HG03520 (cell line): ENCODE measurements at regions not wholly inside any gene's neighbourhood (a gene's known extent, or its start where the extent isn't known, plus 50 kb on each side); places are given as distances from the start of the nearest gene placed in this dataset.
"Not testable (repeated sequence)": the region's sequence is repeated elsewhere in the genome, so short reads cannot be mapped to it uniquely, and the experiment has no call there.

ENCODE experiments used
- ATAC-seq: cut with Tn5 transposase; IDR thresholded peaks from one replicate; pipeline ENCODE4 v1.9.1; 2021; ENCODE audit warnings: mild to moderate bottlenecking, moderate library complexity; ENCODE audit not compliant: unreplicated experiment

DNA sequence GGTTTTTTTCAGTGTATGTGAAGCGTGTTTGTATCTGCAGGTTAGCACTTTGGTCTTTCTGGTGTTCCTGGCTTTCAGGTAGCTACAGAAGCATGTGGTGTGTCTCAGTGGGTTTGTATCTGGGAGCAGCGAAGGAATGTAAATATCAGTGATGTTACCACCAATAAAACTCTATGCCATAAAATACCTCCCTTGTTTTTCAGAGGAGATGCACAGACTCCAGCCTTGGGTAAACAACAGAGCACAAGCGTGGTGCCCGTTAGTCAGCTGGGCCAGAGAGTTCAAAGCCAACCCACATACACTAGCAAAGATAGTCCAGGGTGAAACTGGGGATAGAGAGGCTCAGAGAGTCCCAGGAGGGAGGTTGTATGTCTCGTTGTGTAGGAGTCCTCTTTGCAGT lies 393.8 kb downstream of the SMOC2 start:
- no peak for ATAC-seq

DNA sequence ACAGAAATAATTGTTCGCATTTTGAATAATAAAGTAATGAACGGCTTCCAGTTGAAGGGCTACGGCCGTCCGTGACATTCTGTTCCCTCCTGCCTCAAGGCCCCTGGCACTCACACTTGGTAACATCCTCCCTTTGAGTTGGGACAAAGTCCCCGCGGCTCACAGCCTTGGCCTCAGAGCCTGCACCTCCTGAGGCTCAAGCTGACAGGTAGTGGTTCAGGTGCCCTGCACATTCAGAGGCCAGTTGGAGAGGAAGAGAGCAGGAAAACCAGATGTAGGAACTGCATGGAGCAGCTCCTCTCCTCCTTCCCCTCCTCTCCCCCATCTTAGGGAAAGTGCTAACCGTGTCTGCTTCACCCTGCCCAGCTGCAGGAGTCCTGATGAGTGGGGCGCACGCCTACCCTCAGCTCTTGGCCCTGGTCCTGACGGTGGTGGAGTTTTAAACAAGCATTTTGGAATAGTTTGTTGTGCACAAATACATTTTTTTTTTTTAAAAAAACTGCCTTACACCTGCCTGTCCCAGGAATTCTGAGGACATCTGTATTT lies 393.1 kb downstream of the SMOC2 start:
- no peak for ATAC-seq

DNA sequence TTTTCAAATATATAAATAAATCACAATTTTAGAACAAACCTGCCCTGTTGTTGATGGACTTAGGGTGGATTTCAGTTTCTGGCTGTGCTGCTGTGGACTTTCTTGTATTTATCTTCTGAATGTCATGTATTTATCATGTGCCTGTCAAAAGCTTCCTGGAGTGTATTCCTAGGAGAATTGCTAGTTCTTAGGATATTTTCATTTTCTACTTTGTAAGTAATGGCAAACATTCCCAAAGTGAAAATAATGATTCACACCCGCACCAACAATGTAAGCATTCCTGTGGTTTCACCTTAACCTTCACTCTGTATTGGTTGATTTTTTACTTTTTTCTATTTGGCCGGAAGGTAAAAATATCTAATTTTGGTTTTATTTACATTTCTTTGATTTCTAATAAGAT lies 387.8 kb downstream of the SMOC2 start:
- ATAC-seq, result no peak

DNA sequence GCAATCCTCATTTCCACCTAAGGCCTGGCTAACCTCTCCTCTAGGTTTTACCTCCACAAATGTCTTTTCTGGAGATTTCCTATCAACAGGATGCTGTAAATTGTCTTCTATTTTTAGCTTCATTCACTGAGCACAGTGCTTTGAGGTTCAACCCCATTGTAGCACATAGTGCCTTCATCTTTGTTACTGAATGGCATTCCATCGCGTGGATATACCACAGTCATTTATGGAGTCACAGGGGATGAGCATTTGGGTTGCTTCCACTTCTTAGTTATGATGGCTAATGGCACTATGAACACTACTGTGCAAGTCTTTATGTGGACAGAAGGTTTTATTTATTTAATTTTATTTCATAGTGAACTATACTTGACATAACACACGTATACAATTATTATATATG lies 387.1 kb downstream of the SMOC2 start:
- no peak for ATAC-seq

DNA sequence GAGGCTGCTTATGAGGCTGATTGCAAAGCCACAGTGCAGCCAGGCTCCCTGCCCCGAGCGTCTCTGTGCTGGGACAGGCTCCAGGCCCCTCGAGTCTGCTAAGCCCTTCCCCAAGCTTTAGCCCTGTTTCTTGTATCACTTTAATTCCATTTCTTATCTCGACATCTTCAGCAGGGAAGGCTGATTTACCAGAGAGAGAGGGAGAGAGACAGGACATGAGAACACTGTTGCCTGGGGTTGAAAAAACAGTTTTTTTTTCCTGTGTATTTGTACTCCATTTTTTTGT lies 386.5 kb downstream of the SMOC2 start:
- no peak for ATAC-seq

DNA sequence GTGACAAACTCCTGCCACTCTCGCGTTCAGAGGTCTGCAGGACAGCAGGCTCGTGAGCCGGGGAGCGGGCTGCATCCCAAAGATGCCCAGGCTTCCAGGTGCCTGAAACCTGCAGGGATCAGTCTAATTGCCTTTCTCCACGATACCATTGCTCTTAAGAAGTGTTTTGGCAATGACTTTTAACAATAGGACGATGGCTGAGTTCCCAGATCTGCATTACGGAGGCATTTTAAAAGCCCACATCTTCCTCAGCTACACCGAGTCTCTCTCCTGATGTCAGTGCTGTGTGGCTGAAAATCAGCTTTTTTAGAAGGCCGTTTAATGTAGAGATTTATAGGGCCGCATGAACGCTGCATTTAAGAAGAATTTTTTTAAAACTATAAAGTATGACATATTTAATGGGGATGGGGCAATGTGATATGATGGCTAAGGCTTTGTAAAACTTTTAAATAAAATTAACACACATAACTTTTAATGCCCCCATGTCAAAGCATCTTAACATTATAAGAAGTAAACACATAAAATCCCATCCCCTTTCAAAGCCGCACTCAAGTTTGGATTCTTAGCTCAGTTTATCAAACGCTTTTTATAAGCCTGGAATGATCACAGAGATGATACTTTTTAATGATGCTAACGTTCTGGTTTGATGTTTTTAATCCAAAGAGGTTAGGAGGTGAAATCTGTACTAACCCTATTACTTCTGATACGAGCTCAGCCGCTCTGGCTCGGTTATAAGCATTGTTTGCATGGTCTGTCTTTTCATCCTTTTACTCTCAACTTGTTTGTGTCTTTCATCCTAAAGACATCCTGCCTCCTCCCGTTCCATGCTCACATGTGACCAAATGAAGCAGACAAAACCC lies 386.0 kb downstream of the SMOC2 start:
- no peak for ATAC-seq

DNA sequence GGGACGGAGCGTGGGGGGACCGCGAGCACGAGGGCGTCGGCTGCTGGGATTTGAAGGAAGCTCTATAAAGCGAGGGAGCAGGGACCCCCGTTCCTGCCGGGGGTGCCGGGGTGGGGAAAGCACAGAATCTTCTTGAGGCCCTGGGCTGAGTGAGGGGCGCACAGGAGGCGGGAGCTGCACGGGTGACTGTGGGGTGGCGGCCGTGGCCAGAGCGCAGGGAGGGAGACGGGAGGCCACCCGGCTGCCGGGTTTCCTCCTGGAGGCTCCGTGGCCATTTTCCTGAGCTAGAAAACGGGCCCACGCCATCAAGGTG lies 385.1 kb downstream of the SMOC2 start:
- ATAC-seq, result no peak

DNA sequence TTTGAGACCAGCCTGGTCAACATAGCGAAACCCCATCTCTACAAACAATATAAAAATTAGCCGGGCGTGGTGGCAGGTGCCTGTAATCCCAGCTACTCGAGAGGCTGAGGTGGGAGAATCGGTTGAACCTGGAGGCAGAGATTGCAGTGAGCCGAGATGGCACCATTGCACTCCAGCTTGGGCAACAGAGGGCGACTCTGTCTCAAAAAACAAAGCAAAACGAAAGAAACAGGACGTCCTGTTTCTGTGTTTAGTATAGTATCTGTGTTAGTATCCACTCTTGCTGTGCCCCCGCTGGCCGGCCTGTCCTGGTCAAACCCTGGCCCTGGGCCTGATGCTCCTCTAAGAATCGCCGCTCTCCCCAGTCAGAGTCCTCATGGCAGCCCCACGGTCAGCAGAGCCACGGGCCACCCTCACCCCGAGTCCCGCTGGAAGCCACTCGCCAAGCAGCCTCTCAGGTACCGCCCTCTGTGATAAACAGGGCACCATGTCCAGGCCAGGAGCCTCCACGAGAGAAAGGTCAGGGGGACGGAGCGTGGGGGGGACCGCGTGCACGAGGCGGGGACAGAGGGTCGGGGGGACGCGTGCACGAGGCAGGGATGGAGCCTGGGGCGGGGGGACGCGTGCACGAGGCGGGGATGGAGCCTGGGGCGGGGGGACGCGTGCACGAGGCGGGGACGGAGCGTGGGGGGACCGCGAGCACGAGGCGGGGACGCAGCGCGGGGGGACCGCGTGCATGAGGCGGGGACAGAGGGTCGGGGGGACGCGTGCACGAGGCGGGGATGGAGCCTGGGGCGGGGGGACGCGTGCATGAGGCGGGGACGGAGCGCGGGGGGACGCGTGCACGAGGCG lies 384.5 kb downstream of the SMOC2 start:
- no peak for ATAC-seq

DNA sequence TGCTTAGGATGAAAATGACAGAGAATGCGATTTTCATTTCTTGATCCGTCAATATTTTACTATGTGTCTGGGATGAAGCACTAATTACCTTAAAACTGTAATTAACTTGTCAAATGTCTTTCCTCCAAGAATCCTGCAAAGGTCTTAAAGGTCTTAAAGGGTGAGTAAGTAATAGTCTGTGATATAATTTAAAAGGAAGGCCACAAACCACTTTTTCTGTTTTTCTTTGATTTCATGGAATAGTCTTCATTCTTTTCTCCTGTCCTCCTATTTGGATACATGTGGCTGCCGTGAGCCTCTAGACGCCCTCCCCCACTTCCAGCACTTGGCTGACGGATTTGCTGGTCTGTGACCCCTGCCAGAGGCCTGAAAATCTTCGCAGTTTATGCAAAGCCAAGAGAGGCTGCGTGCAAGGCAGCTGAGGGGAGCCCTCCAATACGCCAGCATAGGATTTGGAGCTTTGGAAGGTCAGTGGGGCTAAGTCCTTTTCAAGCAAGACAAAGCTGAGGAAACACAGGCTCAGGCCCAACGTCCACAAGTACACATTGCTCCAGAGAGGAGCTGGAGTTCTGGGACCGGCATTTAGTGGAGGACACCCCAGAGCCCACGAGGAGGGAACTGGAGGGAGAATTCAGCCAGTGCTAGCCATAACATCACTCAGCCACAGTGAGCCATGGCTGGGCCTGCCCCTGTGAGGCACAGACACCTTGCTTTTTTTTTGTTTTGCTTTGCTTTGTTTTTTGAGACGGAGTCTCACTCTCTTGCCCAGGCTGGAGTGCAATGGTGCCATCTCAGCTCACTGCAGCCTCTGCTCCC lies 382.6 kb downstream of the SMOC2 start:
- no peak for ATAC-seq

DNA sequence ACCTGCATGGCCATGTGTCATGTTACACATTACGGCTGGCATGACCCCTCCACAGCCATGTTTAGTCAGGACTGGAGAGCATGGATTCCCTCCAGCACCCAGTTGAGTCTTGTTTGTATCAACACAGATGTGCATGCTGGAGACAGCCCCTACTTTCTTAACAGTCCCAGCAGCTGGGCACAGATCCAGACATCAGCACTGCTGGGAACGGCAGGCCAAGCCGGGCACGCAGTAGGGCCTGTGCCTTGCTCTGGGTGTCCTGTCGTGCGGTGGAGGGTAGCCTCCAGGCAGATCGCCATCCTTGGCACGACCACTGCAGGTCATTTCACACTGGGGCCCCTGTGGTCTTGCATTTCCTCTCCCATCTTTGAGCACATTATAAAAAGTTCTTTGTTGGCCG lies 381.4 kb downstream of the SMOC2 start:
- ATAC-seq, result no peak

DNA sequence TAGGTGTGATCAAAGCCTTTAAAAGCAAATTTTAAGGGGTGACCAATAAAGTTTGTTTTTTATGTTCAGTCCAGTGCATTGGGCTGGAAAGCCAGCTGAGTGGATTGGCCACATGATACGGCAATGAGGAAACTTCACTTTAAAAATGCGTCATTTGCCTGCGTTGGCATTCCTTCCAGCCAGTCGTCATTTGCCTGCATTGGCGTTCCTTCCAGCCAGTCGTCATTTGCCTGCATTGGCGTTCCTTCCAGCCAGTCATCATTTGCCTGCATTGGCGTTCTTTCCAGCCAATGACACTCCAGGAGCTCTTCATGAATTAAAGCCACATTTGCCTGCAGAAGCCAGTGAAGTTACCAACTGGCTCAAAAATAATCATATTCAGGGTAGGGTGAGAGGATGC lies 378.6 kb downstream of the SMOC2 start:
- ATAC-seq, result no peak

DNA sequence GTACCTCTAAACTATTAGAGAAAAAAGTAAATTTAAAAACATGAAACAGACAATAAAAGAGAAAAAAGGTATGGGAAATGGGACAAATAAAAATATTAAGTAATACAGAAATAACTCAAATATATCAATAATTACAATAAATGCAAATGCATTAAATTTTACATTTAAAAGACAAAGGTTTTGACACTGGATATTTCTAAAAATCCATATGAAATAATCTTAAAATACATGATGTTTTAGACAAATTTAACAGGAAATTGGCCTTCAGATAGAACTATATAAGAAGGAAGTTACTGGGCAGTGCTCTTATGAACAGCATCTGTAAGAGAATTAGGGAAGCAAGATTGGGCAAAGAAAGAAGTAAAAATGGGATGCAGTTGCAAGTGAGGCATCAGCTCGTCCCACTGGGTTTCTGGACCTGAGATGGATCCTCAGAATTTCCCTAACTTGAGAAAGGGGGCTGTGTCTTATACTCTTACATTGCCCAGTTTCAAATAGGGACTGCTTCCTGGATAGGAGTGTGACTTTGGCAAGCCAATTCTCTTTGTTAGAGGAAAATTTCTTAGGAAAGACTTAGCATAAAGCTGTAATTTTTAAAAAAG lies 376.7 kb downstream of the SMOC2 start:
- ATAC-seq, result no peak

DNA sequence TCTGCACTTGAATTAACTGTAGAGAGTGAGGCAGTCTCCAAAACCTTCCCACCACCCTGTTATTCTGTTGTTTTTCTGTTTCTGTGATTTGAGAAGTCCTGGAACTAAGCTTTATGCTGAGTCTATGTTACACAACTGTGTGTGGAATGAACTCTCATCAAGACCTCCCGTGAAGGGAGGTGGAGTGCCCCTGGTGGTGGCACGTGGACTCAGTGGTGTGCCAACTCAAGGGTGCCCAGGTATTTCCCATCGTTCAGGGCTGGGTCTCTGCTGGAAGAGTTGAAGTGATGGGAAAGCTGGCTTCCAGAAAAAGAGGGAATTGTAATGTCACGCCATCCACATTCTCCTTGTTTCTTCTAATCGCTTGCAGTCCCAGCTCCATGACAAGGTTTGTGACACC lies 374.2 kb downstream of the SMOC2 start:
- ATAC-seq, result no peak

DNA sequence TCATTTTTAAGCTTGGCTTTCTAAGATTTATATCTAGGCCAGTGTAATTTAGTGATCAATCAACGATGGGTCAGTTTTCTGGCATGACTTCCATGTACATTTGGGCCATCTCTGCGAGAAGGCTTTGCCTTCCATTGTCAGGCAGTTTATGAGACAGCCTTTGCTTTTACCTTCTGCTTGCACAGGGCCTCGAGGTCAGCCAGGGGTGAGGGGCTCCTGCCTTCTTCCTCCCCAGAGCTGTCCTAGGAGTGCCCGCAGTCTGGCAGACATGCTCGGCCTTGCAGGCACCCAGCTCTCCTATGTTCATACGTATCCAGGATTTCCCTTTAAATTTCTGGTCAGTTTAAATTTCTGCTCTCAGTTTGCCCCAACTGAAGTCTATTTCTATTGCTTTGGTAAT lies 367.2 kb downstream of the SMOC2 start:
- no peak for ATAC-seq

DNA sequence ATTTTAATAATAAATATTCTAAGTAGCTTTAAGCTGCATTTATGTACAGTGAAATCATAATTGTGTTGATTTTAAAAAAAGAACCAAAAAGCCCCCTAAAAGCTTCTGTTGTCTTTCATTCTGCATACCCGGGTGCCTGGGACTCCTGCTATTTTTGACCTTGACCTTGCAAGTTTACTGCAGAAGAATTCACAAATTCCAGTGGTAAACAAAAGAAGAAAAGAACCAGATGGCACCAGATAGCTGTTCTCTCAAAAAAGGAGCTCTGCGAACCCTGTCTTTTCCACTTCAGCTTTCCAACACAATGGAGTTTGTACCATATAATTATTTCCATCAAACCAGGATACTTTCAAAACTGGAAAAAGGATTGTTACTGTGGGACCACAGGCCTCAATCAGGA lies 363.3 kb downstream of the SMOC2 start:
- ATAC-seq, result no peak

DNA sequence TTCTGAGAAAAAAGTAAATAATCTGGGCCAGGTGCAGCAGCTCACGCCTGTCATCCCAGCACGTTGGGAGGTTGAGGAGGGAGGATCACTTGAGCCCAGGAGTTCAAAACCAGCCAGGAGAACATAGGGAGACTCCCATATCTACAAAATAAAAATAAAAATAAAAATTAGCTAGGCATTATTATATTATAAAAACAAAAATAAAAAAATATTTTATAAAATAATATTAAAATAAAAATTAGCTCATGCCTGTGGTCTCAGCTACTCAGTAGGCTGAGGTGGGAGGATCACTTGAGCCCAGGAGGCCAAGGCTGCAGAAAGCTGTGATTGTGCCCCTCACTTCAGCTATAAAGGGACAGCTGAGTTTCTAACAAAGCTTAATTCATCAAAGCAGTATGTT lies 362.9 kb downstream of the SMOC2 start:
- ATAC-seq, result no peak

DNA sequence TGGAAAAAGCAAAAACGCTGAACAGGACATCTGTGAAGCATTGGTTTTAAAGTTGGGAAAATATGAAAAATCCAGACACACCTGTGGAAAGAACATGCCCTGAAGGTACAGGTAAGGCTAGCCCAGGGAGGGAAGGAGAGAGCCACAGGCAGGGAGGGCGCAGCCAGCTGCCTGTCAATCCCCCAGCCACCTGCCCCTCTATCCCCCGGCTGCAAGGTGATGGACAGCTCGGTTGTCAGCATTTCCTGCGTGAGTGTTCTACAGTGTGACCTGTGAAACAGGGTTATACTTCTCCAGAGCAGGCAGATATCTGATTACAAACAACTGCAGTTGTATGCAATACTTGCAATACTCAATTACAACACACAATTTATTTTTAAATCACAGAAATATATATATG lies 358.1 kb downstream of the SMOC2 start:
- ATAC-seq, result no peak

DNA sequence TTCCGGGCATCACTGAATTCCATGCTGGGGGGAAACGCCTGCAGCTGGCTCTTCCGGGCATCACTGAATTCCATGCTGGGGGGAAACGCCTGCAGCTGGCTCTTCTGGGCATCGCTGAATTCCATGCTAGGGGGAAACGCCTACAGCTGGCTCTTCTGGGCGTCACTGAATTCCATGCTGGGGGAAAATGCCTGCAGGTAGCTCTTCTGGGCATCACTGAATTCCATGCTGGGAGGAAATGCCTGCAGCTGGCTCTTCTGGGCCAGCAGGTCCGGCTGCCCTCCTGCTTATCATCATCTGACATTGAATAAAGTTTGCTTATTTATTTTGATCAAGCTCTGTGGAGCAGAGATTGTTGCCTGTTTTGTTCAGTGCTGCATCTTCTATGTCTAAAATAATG lies 355.1 kb downstream of the SMOC2 start:
- ATAC-seq, result no peak

DNA sequence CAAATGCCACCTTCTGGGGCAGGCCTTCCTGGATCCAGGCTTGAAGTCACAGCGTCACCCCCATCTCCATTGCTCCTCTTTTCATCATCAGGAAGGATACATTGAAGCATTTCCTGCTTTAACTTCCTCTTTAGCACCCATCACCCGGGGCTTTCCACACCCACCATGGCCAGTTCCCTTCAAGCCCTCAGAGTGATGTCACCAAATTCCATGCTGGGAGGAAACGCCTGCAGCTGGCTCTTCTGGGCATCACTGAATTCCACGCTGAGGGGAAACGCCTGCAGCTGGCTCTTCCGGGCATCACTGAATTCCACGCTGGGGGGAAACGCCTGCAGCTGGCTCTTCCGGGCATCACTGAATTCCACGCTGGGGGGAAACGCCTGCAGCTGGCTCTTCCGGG lies 354.6 kb downstream of the SMOC2 start:
- not testable (repeated sequence) for ATAC-seq

DNA sequence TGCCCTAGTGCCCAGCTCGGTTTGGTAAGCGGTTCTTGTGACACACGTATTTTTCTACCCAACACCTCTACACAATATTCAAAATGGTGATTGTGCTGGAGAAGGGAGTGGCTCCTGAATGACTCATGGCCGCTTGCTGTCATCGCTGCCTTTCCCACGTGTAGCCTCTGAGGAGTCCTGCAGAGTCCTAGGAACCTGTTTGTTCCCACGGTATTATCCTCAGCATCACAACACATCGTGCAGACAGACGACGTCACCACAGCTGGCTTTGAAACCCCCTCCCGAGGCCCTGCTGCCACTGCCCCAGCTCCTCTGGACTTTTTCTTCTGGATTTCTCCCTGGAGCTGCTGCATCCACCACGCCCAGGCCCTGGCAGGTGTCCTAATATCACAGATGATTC lies 353.5 kb downstream of the SMOC2 start:
- no peak for ATAC-seq

DNA sequence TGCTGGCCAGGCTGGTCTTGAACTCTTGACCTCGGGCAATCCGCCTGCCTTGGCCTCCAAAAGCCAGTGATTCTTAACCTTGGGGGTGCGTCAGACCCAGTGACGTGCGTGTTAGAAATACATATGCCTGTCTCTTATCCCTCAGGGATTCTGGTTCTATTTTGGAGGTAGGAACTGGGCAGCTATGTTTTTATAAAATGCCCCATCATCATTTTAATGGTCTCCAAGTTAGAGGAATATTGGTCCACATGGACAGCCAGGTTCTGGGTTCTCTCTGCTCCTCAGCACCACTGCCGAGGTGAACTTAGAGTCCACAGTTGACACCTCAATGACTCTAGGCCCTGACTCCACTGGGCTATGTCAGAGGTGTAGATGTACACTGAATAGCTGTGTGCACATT lies 352.7 kb downstream of the SMOC2 start:
- no peak for ATAC-seq
